HG03439 (cell line): ENCODE measurements at regions not wholly inside any gene's neighbourhood (a gene's known extent, or its start where the extent isn't known, plus 50 kb on each side); places are given as distances from the start of the nearest gene placed in this dataset.
"Not testable (repeated sequence)": the region's sequence is repeated elsewhere in the genome, so short reads cannot be mapped to it uniquely, and the experiment has no call there.

ENCODE experiments used
- ATAC-seq: cut with Tn5 transposase; IDR thresholded peaks from one replicate; pipeline ENCODE4 v1.9.1; 2021; ENCODE audit warnings: mild to moderate bottlenecking, moderate library complexity; ENCODE audit not compliant: unreplicated experiment

DNA sequence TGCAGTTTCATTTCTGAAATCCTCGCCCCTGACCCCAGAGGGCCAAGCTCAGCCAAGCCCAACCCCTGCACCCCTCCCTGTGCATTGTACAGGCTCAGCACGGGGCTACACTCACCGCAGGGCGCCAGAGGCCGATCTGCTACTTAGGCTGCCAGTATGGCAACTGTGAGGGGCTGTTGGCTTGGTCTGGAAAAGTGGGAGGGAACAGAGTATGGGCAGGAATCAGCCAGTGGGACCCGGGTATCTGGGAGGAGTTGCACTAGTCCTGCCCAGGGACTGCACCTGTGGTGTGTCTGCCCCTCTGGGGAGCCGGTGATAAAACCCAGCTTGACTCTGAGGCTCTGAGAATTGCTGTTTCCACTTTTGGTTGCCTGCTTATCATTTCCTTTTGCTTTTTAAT is 167.4 kb upstream of the KIF2A start:
- ATAC-seq = no peak

DNA sequence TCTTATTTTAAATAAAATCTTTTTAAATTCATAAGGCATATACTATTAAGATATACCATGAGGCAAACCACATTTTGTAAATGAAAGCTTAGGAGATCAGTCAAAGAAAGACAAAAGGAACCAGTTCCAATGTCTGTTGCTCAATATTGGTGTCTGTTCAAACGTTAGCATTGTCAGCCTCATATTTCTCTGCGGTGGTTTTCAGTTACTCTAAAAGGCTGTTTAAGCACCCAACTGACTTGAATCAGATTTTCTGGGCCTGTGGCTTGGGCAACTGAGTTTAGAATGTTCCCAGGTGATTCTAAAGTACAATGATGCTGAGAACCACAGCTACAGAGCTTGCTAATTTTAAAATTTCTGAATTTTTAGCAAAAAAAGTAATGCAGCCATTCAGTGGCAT is 166.3 kb upstream of the KIF2A start:
- no peak for ATAC-seq

DNA sequence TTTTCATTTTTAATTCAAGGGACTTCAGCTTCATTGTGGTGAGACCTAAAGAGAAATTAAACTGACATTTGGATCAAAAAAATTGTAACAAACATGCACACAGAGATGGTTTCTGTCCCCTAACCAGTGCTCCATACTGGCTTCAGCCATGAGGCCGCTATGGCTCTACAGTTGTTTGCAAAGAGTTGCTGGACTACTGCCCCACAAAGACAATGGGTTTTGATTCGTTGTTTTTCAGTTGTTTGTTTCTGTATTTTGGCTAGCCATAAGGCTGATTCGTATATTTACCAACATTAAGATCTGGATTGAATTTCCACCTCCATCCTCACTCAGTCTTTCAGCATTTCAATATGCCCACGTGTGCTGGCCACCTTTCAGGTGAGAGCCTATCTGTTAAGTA is 163.7 kb upstream of the KIF2A start:
- ATAC-seq = no peak

DNA sequence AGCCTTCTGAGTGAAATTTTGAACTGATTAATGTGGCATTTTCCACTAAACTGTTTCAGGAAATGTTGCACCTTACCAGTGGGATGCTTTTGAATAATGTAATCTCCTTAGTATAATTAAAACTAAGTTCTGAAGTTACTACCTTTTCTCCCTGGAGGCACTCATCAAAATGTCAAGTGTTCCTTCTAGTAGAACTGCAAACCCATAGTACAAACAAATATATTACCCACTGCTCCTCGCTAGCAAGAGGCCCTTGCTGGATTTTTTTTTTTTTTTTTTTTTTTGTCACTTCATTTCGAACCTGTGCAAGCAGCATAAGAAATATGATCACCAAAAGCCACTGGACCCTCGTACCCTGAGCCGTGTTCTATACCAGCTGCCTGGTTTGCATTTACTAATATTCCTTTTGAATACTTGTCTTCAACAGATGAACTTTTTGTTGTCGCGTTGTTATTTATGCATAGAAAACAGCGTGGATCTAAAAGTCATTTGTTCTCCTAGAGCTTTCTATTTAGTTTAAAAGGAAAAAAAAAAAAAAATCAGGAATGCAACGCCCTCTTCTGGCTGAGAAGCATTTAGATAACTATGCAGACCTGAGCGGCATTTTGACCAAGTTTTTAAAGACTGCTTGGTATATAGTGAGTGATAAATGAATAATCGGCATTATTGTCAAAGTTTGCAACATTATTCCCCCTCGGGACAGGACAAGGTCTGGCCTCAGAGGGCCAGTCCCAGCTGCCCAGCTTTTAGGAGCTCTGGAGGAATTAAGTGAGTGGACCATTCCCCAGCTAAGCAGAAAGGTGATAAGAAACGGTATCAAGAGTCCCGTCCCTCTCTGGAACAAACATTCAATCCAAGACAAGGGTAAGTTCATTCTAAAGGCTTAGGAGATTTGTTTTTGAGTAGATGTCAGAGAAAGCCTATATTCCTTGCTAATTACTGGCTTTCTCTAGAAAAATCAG is 162.5 kb upstream of the KIF2A start:
- no peak for ATAC-seq

DNA sequence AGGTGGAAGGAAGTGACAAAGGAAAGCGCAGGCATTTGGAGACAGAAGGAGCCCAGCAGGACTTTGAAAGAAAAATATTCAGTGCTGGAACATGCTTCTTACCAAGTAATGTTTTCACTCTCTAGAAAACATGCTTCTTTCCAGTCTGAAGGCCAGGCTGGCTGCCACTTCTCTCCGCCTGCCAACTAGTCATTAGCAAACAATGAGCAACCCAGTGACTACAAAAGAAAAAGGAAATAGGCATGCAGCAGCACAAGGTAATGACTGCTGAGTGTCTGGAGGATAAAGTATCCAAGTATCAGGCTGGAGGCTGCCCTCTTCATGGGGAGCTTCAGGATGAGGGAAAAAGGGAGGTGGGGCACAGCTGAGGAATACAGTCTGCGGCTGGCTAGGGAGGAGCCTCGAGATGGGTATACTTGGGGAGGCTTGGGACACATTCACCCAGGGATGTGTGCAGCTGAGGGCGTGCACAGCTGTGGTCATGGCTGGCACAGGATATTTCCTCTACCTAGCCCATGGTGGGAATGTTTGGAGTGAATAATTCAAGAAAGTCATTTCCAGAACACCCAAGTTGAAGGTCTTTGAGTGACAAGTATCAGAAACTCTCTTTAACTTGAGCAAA is 161.5 kb upstream of the KIF2A start:
- no peak for ATAC-seq

DNA sequence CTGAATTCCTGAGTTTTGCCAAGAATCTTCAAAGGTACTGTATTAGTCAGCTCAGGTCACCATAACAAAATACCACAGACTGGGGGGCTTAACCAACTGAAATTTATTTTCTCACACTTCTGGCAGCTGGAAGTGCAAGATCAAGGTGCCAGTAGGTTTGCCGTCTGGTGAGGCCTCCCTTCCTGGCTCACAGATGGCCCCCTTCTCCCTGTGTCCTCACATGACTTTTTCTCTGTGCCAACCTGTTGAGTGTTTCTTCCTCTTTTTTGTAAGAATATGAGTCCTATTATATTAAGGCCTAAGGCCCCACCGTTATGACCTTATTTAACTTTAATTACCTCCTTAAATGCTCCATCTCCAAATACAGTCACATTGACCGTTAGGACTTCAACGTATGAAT is 156.1 kb upstream of the KIF2A start:
- no peak for ATAC-seq

DNA sequence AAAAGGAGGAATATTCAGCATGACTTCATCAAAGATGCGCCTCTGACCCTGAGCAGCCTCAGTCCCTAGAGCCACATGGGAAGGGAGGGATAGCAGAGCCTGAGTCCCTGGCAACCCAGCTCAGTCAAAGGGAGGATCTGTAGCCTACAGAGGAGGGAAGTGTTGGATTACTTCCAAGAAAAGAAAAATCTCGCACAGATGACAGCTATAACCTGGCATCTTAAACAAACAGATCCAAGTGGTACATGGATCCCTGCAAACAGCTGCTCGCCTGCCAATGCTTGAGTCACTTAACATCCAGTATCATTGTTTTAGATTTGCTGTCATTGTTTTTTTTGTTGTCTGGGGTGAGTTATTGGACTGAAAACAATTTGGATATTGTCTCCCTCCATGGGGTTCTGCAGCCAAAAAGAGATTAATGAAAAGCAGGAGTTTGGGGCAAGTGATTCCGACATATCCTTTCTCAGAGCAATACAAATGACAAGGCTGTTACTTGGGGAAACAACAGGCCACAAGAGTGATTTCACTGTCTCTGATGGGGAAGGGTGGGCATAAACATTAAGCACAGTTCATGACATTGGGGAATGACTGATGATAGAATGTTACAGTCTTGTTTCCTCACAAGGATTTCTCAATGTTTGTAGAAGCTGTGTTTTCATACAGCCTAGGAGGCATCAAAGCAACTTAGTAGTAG is 153.5 kb upstream of the KIF2A start:
- no peak for ATAC-seq

DNA sequence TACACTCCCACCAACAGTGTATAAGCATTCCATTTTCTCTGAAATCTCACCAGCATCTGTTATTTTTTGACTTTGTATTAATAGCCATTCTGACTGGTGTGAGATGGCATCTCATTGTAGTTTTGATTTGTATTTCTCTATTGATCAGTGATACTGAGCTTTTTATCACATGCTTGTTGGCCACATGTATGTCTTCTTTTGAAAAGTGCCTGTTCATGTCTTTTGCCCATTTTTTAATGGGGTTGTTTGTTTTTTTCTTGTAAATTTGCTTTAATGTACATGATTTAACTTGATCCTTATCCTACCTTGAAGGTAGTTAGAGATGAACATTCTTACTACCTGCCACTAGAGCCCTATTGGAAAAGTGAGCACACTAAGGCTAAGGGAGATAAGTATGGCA is 151.2 kb upstream of the KIF2A start:
- no peak for ATAC-seq

DNA sequence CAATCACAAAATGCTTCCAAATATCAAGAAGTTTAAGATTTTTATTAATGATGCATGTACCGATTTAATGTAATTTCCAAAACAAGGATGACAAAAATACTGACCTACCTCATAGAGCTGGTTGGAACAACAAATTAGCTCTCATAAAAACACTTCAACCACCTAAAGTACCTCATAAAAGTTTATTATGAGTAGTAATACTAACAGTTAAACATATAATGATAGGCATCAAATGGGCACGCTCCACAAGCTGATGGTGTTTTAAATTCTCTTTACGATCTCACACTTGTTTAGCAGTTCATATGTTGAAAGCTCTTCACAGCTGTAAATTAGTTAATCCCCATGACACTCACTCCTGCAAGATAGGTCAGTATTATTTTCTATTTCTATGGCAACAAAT is 150.0 kb upstream of the KIF2A start:
- ATAC-seq = no peak

DNA sequence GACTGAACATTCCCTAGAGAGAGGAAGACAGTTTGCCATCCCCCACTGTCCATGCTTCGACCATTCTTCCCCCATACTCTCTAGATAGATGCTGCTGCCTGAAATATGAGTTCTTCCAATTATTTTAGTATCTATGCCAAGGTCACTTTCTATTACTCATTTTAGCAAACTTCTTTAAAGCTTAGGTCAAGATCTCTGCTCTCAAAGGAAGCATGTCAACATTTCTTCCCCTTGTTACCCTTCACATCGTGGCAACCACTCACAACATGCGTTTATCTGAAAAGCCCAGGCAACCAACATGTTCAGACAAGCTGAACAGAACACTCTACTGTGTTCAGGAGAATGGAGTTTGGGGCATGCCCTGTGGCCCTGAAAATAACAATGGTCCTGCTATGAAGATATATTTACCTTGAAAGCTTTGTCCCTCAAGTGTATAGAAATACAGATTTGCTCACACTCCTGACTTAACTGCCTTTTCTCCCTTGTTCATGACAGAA is 138.4 kb upstream of the KIF2A start:
- ATAC-seq = no peak

DNA sequence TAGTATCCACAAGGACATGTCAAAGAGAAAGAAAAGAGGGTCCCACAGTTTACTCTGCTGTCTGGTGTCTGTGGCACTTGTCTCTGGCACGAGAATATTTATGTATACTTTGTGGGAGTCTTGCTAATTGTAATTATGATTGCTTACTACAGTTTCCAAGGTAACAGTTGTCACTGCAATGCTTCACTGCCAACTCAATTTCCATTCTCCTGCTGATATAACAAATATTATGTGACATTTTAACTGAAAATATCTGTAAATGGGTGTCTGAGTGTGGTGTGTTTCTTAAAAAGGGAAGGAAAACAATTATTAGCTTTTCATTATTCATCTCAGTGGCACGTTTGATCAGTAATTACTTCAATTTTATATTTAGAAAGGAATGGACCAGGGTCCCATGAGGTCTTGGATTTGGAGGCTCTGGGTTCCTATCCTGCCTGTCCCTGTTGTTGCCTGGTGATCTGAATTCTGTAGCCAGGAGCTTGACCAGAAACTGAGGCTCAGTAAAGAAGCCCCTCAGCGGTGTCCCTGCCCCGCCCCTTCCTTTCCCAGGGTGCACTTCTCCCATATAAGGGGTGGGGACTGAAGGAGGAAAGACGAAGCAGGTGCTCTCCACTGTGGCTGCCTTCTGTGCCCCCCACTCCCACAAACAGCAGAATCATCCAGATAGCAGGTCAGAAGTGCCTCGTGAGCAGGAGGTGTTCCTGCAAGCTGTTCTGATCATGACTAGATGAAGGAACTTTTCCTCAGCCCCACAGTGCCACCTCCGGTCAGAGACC is 137.3 kb upstream of the KIF2A start:
- ATAC-seq = no peak

DNA sequence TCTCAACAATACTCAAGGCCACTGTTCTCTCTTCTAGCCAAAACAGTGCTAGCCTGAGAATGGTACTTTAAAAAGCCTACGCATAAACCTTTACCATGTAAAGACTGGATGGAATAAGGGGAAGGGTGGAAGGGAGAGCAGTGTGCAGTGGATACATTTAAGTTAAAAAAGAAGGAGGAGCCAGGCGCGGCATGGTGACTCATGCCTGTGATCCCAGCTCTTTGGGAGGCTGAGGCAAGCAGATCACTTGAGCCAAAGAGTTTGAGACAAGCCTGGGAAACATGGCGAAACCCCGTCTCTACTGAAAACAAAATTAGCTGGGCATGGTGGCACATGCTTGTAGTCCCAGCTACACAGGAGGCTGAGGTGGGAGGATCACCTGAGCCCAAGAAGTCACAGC is 127.7 kb upstream of the KIF2A start:
- ATAC-seq = no peak

DNA sequence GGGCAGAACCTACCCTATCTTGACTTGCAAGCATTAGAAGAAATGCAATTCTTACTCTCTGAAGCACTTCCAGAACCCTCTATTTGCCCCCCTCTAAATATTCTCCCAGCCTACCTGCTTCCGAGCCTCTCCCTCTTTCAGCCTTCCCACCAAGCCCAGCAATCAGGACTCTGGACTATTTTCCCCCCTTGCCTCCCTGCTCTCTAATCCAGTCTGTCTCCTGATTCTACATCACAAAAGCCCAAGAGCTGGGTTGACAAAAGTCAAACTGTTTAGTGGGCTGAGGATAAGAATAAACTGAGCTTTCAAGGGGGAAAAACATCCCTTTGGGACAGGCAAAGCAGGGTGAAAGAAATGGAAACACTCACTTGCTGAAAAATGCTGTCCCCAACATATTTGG is 123.2 kb upstream of the KIF2A start:
- ATAC-seq = no peak

DNA sequence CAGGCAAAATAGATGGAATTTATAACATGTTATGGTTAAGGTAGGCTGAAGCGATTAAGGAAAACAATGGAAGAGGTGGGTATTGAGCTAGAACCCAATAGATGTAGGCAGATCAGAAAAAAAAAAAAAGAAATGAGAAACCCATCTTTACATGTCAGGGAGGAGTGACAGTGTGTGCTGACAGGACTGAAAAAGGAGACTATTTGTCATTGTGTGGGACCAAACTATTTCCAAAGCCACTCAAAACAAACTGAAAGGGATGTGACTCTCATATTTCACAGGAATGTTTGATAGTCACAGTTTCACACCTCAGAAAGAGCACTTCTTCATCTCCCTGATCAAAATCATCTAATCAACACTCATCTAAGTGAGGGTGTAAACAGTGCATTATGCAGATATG is 122.3 kb upstream of the KIF2A start:
- ATAC-seq = no peak

DNA sequence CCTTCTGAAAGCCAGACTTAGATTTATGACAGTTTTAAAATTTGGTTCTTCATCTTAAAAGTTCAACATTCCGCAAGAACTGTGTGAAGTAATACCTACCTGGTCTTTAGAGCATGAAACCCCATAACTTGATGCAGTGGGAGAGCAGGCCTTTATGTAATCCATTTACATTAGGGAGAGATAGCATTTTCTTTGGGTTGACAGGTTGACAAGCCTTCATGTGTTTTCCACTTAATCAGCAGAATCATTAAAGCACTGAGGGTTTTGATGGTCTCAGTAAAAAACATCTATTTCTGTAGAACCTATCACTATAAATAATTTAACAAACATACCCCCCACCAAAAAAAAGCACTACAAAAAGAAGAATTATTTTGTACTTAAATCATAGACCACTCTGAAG is 121.6 kb upstream of the KIF2A start:
- no peak for ATAC-seq

DNA sequence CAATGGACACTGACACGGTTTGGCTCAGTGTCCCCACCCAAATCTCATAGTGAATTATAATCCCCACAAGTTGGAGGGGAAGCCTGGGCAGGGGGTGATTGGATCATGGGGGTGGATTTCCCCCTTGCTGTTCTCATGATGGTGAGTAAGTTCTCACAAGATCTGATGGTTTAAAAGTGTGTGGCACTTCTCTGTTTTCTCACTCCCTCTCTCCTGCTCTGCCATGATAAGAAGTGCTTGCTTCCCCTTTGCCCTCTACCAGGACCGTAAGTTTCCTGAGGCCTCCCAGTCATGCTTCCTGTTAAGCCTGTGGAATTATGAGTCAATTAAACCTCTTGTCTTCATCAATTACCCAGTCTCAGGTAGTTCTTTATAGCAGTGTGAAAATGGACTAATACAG is 115.8 kb upstream of the KIF2A start:
- ATAC-seq = no peak

DNA sequence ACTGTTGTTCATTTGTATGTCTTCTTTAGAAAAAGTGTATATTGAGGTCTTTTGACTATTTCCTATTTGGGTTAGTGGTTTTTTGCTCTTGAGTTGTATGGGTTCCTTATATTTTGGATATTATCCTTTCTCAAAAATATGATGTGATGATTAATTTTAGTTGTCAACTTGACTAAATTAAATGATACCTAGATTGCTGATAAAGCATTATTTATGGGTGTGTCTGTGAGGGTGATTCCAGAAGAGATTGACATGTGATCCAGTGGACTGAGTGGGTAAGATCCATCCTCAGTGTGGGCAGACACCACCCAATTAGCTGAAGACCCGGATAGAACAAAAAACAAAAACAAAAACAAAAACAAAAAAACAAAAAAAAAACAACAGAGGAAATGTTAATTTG is 115.1 kb upstream of the KIF2A start:
- no peak for ATAC-seq

DNA sequence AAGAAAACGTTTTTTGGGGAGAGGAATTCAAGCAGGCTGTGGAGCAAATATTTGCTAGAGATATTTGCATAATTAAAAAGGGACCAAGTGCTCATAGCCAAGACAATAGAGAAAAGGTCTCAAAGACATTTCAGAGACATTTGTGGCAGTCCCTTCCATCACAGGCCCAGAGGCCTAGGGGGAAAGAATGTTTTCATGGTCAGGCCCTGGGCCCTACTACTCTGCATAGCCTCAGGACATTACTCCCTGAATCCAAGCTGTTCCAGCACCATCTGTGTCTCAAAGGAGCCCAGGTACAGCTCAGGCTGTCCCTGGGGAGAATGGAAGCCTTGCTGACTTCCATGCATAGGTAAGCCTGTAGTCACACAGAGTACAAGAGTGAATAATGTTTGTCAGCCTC is 113.0 kb upstream of the KIF2A start:
- ATAC-seq = no peak

DNA sequence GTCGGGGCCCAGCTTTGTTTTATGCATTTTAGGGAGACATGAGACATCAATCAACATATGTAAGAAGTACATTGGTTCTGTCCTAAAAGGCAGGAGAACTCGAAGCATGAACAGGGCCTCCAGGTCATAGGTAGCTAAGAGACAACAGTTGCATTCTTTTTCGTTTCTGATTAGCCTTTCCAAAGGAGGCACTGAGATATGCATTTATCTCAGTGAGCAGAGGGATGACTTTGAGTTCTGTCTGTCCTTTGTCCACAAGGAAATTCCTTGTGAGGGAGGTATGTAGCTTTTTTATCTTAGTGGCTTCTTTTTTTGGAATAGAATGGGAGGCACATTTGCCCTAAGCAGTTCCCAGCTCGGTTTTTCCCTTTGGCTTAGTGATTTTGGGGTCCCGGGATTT is 109.5 kb upstream of the KIF2A start:
- ATAC-seq = not testable (repeated sequence)

DNA sequence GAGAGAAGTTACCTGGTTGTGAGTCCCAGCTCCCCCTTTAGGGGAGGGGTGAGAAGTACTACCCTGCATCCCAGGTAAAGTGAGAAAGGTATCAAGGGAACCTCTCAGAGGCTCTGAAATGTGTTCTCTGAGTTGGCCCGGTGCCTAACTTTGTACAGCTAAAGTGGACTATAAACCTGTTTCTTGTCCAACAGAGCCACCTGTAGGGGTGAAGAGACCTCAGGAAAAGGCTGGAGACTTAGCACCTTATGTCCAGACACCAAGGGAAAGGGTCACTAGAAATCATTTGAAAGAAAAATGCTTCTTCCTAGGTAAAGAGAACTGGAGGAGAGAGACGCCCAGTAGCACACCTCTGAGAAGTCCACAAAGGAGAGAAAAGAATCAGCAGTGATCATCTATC is 108.3 kb upstream of the KIF2A start:
- ATAC-seq = no peak

DNA sequence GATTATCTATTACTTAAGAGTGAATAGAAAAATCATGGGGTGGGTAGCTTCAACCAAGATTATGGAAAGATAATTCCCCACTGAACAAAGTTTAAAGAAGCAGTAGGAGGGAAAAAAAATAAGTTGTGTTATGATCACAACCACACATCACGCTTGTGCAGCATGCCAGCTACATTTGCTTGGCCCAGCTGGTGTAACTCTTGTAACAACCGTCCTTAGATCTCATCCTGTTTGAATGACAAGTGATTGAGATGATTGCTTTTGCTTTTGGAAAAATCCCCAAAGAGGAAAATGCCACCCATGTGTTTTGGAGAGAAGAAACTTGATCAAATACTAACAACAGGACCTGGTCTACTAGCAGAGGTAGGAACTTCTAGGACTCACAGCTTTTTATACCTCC is 107.6 kb upstream of the KIF2A start:
- no peak for ATAC-seq
